OCI-LY1 (cell line): ENCODE measurements at regions not wholly inside any gene's neighbourhood (a gene's known extent, or its start where the extent isn't known, plus 50 kb on each side); places are given as distances from the start of the nearest gene placed in this dataset.

Source experiments
- EZH2 ChIP-seq: fragments of 200-600 bp; sonication (generic), shearing (Covaris generic); IDR thresholded peaks from 2 replicates; pipeline ENCODE4 v1.8.0; 2017; ENCODE audit warnings: borderline replicate concordance, mixed run types, mild to moderate bottlenecking, antibody characterized with exemption, low read length, moderate library complexity, mixed read lengths
- TF ChIP-seq, protein P1 (sequence below): fragments of 200-600 bp; sonication (generic), shearing (Covaris generic); IDR thresholded peaks from 2 replicates; pipeline ENCODE4 v1.5.1; 2017; ENCODE audit warnings: mild to moderate bottlenecking, antibody characterized with exemption, low read length, moderate library complexity, mixed read lengths

DNA sequence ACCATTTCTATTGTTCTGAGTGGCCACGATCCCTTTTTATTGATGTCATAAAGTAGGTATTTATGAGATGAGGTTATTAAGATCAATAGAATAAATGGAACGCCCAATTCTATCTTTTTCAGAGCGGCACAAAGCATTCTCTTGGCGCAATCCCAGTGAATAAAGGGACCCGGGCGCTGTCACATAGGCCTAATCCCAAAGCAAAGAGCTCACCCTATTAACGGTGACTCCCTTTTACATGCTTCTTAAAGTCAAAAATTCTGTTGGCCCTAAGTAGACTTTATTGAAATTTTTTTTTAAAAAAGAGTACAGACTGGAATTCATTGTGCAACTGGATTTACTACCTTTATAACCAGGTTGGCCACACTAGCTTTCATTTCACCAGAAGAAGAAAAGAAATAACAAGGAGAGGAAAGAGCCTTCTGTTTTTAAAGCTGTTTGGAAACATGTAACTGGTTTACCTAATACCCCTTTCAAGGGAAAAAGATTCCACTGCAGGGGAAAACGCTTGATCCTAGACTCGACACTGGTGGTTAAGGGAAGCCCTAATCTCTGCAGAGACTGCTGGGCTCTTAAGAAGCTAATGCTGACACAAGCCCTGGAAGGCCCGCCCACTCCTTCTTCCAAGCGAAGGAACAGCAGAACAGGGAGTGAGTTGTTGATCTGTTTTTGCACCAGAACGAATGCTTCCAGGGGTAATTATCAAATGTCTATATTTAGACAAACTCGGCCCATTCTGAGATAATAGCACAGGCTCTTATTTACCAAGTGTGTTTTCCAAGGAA, 381.2 kb downstream of the BCL11B start:
- TF ChIP-seq, protein P1, sequence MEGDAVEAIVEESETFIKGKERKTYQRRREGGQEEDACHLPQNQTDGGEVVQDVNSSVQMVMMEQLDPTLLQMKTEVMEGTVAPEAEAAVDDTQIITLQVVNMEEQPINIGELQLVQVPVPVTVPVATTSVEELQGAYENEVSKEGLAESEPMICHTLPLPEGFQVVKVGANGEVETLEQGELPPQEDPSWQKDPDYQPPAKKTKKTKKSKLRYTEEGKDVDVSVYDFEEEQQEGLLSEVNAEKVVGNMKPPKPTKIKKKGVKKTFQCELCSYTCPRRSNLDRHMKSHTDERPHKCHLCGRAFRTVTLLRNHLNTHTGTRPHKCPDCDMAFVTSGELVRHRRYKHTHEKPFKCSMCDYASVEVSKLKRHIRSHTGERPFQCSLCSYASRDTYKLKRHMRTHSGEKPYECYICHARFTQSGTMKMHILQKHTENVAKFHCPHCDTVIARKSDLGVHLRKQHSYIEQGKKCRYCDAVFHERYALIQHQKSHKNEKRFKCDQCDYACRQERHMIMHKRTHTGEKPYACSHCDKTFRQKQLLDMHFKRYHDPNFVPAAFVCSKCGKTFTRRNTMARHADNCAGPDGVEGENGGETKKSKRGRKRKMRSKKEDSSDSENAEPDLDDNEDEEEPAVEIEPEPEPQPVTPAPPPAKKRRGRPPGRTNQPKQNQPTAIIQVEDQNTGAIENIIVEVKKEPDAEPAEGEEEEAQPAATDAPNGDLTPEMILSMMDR = no peak
- TF ChIP-seq EZH2 = no peak
